AG04449 (cell line): ENCODE measurements at regions not wholly inside any gene's neighbourhood (a gene's known extent, or its start where the extent isn't known, plus 50 kb on each side); places are given as distances from the start of the nearest gene placed in this dataset.

Source experiments
- CTCF ChIA-PET: fragments of 350-600 bp; formaldehyde crosslinking; extraction: SDS; loops from one replicate; lab custom pipeline; 2021; ENCODE audit warnings: antibody characterized with exemption; lab: Yijun Ruan, JAX
- POLR2A ChIA-PET: fragments of 400-600, 350-600 bp; formaldehyde crosslinking; extraction: SDS; loops from one replicate; lab custom pipeline; 2020; ENCODE audit warnings: antibody characterized with exemption, inconsistent platforms; lab: Yijun Ruan, JAX
- DNase-seq: peaks from one replicate; pipeline ENCODE4 v3.0.0-alpha.2; 2010; ENCODE audit warnings: low read depth, low spot score
- H3K4me3 ChIP-seq: 2 replicates; pipeline ENCODE4 v1.5.1; 2011; ENCODE audit warnings: low read depth, mild to moderate bottlenecking, control low read depth, low read length
- TF ChIP-seq, protein P1 (sequence below): IDR thresholded peaks from one replicate; pipeline ENCODE4 v1.5.1; 2011; ENCODE audit warnings: mild to moderate bottlenecking, moderate library complexity, low read length, control low read depth, inconsistent platforms; ENCODE audit not compliant: insufficient read depth; ENCODE audit errors: missing control alignments

GRCh38 chr3:43859766-43860165 lies 169.0 kb downstream of the ABHD5 start:
- POLR2A ChIA-PET: no interaction called here
- TF ChIP-seq, protein P1, sequence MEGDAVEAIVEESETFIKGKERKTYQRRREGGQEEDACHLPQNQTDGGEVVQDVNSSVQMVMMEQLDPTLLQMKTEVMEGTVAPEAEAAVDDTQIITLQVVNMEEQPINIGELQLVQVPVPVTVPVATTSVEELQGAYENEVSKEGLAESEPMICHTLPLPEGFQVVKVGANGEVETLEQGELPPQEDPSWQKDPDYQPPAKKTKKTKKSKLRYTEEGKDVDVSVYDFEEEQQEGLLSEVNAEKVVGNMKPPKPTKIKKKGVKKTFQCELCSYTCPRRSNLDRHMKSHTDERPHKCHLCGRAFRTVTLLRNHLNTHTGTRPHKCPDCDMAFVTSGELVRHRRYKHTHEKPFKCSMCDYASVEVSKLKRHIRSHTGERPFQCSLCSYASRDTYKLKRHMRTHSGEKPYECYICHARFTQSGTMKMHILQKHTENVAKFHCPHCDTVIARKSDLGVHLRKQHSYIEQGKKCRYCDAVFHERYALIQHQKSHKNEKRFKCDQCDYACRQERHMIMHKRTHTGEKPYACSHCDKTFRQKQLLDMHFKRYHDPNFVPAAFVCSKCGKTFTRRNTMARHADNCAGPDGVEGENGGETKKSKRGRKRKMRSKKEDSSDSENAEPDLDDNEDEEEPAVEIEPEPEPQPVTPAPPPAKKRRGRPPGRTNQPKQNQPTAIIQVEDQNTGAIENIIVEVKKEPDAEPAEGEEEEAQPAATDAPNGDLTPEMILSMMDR: no peak
- CTCF ChIA-PET: interaction anchor here (1.4 to 1.9 kb wide), 3 partner anchors 10 to 91 kb away, joined by 3 to 7 read pairs (median 4); no protein-coding TSS in a partner anchor
- no peak for DNase-seq
- H3K4me3 ChIP-seq: no peak overlapping the region

GRCh38 chr3:43861635-43862034 lies 170.9 kb downstream of the ABHD5 start:
- H3K4me3 ChIP-seq: no peak overlapping the region
- CTCF ChIA-PET: interaction anchor here (1.9 kb wide), 1 partner anchor 8 kb away, joined by 7 read pairs; no protein-coding TSS in a partner anchor
- POLR2A ChIA-PET: no interaction called here
- TF ChIP-seq, protein P1: no peak
- no peak for DNase-seq

DNA sequence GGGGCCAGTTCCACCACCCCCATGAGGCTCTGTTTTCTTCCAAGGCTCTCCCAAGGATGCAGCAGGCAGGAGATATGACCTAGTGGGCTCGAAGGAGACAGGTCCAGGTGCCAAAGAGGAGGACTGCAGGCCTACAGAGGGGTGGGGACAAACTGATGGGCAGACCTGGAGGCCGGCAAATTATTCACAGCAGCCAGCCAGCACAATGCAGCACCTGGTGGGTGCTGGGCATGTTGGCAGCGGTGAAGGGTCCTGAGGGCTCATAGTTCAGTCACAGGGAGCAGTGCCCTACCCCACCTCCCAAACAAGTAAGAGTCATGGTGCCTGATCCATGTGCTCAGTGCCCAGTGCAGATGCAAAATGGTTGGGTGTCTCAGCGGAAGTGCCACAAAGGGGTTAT lies 171.7 kb downstream of the ABHD5 start:
- ChIA-PET CTCF (no interaction called here), POLR2A (no interaction called here)
- no peak overlapping the region for H3K4me3 ChIP-seq
- no peak for DNase-seq
- TF ChIP-seq, protein P1: no peak

GRCh38 chr3:43862992-43863805 lies 172.5 kb downstream of the ABHD5 start:
- H3K4me3 ChIP-seq: no peak overlapping the region
- CTCF ChIA-PET: interaction anchor here (11.8 kb wide), 1 partner anchor 8 kb away, joined by 155 read pairs; no protein-coding TSS in a partner anchor
- POLR2A ChIA-PET: no interaction called here
- TF ChIP-seq, protein P1: no peak
- no peak for DNase-seq

DNA sequence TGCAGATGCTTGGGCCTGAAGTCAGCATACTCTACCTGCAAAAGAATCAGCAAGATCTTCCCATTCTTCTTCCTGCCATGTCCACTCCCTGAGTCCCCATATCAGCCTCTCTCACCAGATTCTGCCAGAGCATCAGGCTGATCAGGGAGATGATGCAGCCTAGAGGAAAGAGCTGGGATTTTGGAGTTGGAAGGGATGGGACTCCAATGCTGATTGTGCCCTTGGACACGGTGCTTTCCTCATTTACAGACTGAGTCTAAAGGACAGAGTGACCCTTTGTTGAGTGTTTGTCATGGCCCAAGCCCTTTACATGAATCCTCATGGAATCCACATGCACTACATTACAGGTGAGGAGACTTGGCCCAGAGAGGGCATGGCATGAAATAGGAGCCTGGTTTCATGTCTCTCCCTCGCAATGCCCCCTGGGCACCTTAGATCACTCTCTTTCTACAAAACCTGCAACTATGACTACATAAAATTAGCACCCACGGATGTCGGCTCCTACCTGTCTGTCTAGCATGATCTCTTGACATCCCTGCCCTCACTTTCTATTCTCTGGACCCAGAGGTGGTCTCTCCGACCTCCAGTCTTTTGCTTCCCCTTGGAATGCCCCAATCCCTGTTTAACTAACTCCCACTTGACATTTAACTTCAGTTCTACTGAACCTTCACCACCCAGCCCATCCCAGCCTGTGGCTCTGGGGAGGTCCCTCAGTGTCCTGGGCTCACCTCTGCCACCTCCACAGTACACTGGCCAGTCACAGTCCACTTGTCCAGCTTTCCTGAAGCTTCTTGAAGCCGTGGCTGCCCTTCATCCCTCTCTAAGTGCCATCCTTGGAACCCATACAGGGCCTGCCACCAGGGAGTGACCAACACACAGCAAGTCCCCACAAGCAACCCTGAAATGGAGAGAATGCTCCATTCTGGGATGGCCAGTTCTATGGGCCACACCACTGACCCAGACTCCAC lies 173.5 kb downstream of the ABHD5 start:
- CTCF ChIA-PET: interaction anchor here (0.9 to 11.8 kb wide), 2 partner anchors 10 kb away, joined by 3 to 155 read pairs; no protein-coding TSS in a partner anchor
- TF ChIP-seq, protein P1: no peak
- DNase-seq: no peak
- POLR2A ChIA-PET: interaction anchor here (0.7 kb wide), 1 partner anchor 96 kb away, joined by 3 read pairs; no protein-coding TSS in a partner anchor
- no peak overlapping the region for H3K4me3 ChIP-seq
